GM12891 (cell line): ENCODE measurements at regions not wholly inside any gene's neighbourhood (a gene's known extent, or its start where the extent isn't known, plus 50 kb on each side); places are given as distances from the start of the nearest gene placed in this dataset.
"Not testable (repeated sequence)": the region's sequence is repeated elsewhere in the genome, so short reads cannot be mapped to it uniquely, and the experiment has no call there.

ENCODE experiments used
- POLR2A ChIP-seq: IDR thresholded peaks from 2 replicates; pipeline ENCODE4 v1.6.1; 2011; ENCODE audit warnings: low read depth, low read length, control low read depth
- POLR2AphosphoS5 ChIP-seq: IDR thresholded peaks from 2 replicates; pipeline ENCODE4 v1.6.1; 2011; ENCODE audit warnings: low read depth, low read length, control low read depth
- POU2F2 ChIP-seq: IDR thresholded peaks from 2 replicates; pipeline ENCODE4 v1.6.1; 2011; ENCODE audit warnings: low read depth, mild to moderate bottlenecking, control low read depth, low read length, moderate library complexity
- SPI1 ChIP-seq: IDR thresholded peaks from 2 replicates; pipeline ENCODE4 v1.6.1; 2011; ENCODE audit warnings: low read depth, low read length, control low read depth
- TAF1 ChIP-seq: IDR thresholded peaks from 2 replicates; pipeline ENCODE4 v1.6.1; 2011; ENCODE audit warnings: low read depth, low read length, control low read depth

DNA sequence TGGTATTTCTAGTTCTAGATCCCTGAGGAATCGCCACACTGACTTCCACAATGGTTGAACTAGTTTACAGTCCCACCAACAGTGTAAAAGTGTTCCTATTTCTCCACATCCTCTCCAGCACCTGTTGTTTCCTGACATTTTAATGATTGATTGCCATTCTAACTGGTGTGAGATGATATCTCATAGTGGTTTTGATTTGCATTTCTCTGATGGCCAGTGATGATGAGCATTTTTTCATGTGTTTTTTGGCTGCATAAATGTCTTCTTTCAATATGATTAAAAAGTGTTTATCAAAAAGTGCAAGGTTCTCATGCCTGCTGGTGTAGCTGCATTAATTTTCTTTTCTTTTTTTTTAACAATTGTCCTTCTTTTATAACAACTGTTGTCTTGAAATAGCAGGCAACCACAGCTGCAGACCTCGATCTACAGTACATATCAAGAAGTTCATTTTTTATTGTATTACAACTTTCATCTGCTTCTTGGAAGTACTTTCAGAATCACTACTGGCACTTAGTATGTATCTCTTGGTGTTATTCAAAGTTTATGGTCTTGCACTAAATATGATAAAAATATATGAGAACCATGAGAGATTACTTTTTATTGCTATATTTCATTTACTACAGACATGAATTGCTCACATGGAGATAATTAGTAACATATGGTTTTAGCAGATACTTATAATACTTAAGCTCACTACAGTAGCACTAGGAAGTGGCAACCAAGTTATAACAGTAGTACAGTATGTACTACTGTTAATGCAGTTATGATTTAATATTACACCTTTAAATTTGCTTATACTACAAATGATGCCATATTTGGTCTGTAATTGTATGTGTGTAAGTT is 358.0 kb downstream of the ETV1 start:
- not testable (repeated sequence) for TF ChIP-seq TAF1, POLR2AphosphoS5, SPI1, POLR2A, POU2F2
